Prostate gland (tissue), 2 donors: ENCODE measurements at regions not wholly inside any gene's neighbourhood (a gene's known extent, or its start where the extent isn't known, plus 50 kb on each side); places are given as distances from the start of the nearest gene placed in this dataset.

Experiments used
- DNase-seq: peaks from one replicate; pipeline ENCODE4 v3.0.0-alpha.2; 2019; ENCODE audit warnings: low spot score
- H3K27ac ChIP-seq, 2 donors: fragments of 200-600 bp; sonication (generic); 2 replicates each; pipeline ENCODE4 v1.5.1; 2017 to 2019
- H3K27me3 ChIP-seq: fragments of 200-600 bp; sonication (generic); replicated peaks from 2 replicates; pipeline ENCODE4 v1.5.1; 2019; ENCODE audit not compliant: insufficient read depth
- H3K36me3 ChIP-seq, 2 donors: fragments of 200-600 bp; sonication (generic); 1 replicate in 1 of 2; 2 replicates in 1 of 2; pipeline versions ENCODE4 v1.5.1 to v1.8.1; 2017 to 2019
- H3K4me1 ChIP-seq: fragments of 200-600 bp; sonication (generic); replicated peaks from 2 replicates; pipeline ENCODE4 v1.5.1; 2019
- H3K4me3 ChIP-seq, 2 donors: fragments of 200-600 bp; sonication (generic); 2 replicates each; pipeline ENCODE4 v1.5.1; 2017 to 2019
- H3K9me3 ChIP-seq: fragments of 200-600 bp; sonication (generic); 2 replicates; pipeline ENCODE4 v1.5.1; 2017
- POLR2A ChIP-seq: fragments of 450-650 bp; IDR thresholded peaks from one replicate; pipeline ENCODE4 v1.6.1; 2016; ENCODE audit warnings: antibody characterized with exemption, mild to moderate bottlenecking
- POLR2AphosphoS5 ChIP-seq: sonication (generic); formaldehyde crosslinking; IDR thresholded peaks from one replicate; pipeline ENCODE4 v1.6.1; 2017; ENCODE audit warnings: antibody characterized with exemption
- WGBS: methylation state at CpG from one replicate; pipeline ENCODE4 v1.1.5; 2018; 5-methylcytosine and 5-hydroxymethylcytosine counted together
- intact Hi-C: fragments of 100-400 bp; cut with DNase I; formaldehyde crosslinking; loops from one replicate; pipeline ENCODE4 v1.14.2; 2022
- TF ChIP-seq, protein P1 (sequence below), 4 experiments: fragments of 200-600 bp in 2 of 4; fragments of 450-650 bp in 2 of 4; sonication (generic) in 2 of 4; IDR thresholded peaks; 1 replicate in 3 of 4; 2 replicates in 1 of 4; pipeline ENCODE4 v1.5.1; 2016 to 2019; ENCODE audit warnings: antibody characterized with exemption in 4 of 4, mild to moderate bottlenecking in 2 of 4, moderate library complexity in 2 of 4

DNA sequence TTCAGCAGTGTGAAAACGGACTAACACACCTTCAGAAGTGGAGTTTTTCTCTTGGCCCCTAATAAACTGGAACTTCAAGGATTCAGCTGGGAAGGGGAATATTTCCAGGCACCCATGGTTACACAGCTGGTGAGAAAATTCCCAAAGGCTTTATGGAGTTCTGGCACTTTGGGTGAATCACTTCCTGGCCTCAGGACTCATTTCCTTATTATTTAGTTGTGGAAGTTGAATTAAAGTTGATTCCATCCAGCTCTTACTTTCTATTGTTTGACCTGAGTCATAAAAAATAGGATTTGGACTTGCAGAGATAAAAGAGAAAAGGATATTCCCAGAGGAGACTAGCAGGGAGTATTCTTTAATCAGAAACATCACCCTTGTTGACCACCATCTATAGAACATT lies 882.1 kb downstream of the UQCRFS1 start:
- Histone ChIP-seq H3K36me3 (no peaks in the 10 kb centered on the region), H3K4me3 (no peak overlapping the region), H3K27me3 (peaks cover 2% of the 10 kb centered on the region), H3K27ac (no peak overlapping the region), H3K4me1 (no peaks in the 10 kb centered on the region), H3K9me3 (no peaks in the 10 kb centered on the region)
- intact Hi-C loops, result no loop called here
- no peak for DNase-seq
- WGBS, result 70% methylated on average over 1 of the region's 1 CpG
- TF ChIP-seq POLR2A (no peak), POLR2AphosphoS5 (no peak)
- TF ChIP-seq, protein P1, sequence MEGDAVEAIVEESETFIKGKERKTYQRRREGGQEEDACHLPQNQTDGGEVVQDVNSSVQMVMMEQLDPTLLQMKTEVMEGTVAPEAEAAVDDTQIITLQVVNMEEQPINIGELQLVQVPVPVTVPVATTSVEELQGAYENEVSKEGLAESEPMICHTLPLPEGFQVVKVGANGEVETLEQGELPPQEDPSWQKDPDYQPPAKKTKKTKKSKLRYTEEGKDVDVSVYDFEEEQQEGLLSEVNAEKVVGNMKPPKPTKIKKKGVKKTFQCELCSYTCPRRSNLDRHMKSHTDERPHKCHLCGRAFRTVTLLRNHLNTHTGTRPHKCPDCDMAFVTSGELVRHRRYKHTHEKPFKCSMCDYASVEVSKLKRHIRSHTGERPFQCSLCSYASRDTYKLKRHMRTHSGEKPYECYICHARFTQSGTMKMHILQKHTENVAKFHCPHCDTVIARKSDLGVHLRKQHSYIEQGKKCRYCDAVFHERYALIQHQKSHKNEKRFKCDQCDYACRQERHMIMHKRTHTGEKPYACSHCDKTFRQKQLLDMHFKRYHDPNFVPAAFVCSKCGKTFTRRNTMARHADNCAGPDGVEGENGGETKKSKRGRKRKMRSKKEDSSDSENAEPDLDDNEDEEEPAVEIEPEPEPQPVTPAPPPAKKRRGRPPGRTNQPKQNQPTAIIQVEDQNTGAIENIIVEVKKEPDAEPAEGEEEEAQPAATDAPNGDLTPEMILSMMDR (IDR thresholded peaks at IDR 0.05), result no peak

GRCh38 chr19:28329429-28329828 lies 883.5 kb downstream of the UQCRFS1 start:
- no peak for DNase-seq
- Histone ChIP-seq H3K27me3 (peaks cover 2% of the 10 kb centered on the region), H3K27ac (no peak overlapping the region), H3K4me1 (no peaks in the 10 kb centered on the region), H3K4me3 (no peak overlapping the region), H3K36me3 (no peaks in the 10 kb centered on the region), H3K9me3 (no peaks in the 10 kb centered on the region)
- intact Hi-C loops, result loop anchor here (5.0 kb wide), 1 partner anchor 357 kb away; no protein-coding TSS in a partner anchor
- TF ChIP-seq POLR2AphosphoS5 (no peak), POLR2A (no peak)
- 73% methylated on average over 4 of the region's 4 CpGs for WGBS

DNA sequence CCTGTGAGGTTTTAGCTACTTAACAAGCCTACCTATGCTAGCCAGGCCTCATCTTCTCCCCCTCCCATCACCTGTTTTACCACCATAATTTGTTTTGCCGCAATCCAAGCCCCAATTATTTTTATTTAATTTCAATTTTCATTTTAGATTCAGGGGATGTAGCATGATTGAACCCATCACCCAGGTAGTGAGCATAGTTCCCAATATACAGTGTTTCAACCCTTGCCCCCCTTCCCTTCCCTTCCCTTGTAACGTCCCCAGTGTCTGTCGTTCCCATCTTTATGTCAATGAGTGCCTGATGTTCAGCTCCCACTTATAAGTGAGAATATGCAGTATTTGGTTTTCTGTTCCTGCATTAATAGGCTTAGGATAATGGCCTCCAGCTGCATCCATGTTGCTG lies 885.0 kb downstream of the UQCRFS1 start:
- H3K4me3 ChIP-seq, result no peak overlapping the region
- 79% methylated on average over 3 of the region's 3 CpGs for WGBS
- intact Hi-C loops, result loop anchor here (5.0 kb wide), 1 partner anchor 356 kb away; no protein-coding TSS in a partner anchor

GRCh38 chr19:28326746-28327145 lies 886.2 kb downstream of the UQCRFS1 start:
- no peak for DNase-seq
- Histone ChIP-seq H3K27me3 (peaks cover 2% of the 10 kb centered on the region), H3K9me3 (no peaks in the 10 kb centered on the region), H3K27ac (no peak overlapping the region), H3K4me1 (no peaks in the 10 kb centered on the region), H3K4me3 (no peak overlapping the region), H3K36me3 (no peaks in the 10 kb centered on the region)
- no peak for TF ChIP-seq POLR2A
- WGBS, result 78% methylated on average over 4 of the region's 4 CpGs
- intact Hi-C loops, result loop anchor here (5.0 kb wide), 1 partner anchor 354 kb away; no protein-coding TSS in a partner anchor

More for the DNA sequence above, 885.0 kb downstream of the UQCRFS1 start:
- TF ChIP-seq POLR2A, result no peak
- no peaks in the 10 kb centered on the region for H3K9me3 ChIP-seq
- DNase-seq, result no peak
- no peaks in the 10 kb centered on the region for H3K4me1 ChIP-seq
- H3K27ac ChIP-seq, result no peak overlapping the region
- no peaks in the 10 kb centered on the region for H3K36me3 ChIP-seq
- H3K27me3 ChIP-seq, result peaks cover 2% of the 10 kb centered on the region

DNA sequence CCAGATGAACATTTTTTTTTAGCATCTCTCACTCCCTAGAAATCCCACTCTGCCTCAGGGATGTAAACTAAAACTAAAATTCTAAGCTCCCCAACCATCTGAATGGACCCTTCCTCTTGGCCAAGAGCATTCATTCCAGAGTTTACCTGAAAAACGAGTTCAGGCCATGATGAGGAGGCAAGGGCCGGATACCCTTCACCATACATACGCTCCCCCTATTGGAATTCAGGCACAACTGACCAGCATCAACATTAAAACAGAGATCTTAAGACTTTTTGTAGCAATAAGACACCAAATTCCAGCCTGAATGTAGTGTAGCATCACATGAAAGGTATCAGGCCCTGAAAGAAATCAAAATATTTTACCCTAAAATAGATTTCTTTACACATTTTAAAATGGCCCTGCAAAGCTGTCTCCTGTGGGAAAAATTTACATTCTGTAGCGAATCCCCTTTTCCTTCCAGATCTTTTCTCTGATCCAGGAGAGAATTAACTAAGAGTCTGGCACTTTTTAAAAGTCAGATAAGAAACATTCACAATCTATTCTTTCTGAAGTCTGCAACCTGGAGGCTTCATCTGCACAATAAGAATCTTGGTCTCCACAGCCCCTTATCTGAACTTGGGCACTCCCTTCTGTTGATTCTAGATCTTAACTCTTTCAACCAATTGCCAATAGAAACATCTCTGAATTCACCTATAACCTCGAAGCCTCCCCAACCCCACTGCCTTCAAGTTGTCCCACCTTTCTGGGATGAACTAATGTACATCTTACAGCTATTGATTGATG lies 888.5 kb downstream of the UQCRFS1 start:
- no peak overlapping the region for H3K4me3 ChIP-seq
- no peak overlapping the region for H3K27ac ChIP-seq
- peaks cover 2% of the 10 kb centered on the region for H3K27me3 ChIP-seq
- 67% methylated on average over 5 of the region's 5 CpGs for WGBS
- H3K36me3 ChIP-seq, result no peaks in the 10 kb centered on the region
- H3K9me3 ChIP-seq, result no peaks in the 10 kb centered on the region
- no peak for DNase-seq
- TF ChIP-seq POLR2AphosphoS5 (no peak), POLR2A (no peak)
- TF ChIP-seq, protein P1 (IDR thresholded peaks at IDR 0.05), result no peak
- intact Hi-C loops, result loop anchor here (5.0 kb wide), 1 partner anchor 352 kb away; no protein-coding TSS in a partner anchor
- H3K4me1 ChIP-seq, result no peaks in the 10 kb centered on the region

DNA sequence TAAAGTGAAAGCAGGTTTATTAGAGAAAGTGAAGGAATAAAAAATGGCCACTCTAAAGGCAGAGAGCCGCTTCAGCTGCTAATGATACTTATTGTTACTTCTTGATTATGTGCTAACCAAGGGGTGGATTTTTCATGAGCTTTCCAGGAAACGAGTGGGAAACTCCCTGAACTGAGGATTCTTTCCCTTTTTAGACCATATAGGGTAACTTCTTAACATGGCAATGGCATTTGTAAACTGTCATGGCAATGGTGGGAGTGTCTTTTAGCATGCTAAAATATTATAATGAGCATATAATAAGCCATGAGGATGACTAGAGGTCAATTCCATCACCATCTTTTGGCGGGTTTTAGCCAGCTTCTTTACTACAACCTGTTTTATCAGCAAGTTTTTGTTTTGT lies 890.0 kb downstream of the UQCRFS1 start:
- DNase-seq, result no peak
- Histone ChIP-seq H3K4me3 (no peak overlapping the region), H3K9me3 (no peaks in the 10 kb centered on the region), H3K4me1 (no peaks in the 10 kb centered on the region), H3K27ac (no peak overlapping the region), H3K27me3 (peaks cover 2% of the 10 kb centered on the region), H3K36me3 (no peaks in the 10 kb centered on the region)
- TF ChIP-seq, protein P1 (IDR thresholded peaks at IDR 0.05), result no peak
- TF ChIP-seq POLR2AphosphoS5 (no peak), POLR2A (no peak)
- 80% methylated on average over 3 of the region's 3 CpGs for WGBS
- intact Hi-C loops, result no loop called here
